ENCODE measurements at regions not wholly inside any gene's neighbourhood (a gene's known extent, or its start where the extent isn't known, plus 50 kb on each side); places are given as distances from the start of the nearest gene placed in this dataset.
A peak's percentile ranks its signal among the peaks of the same experiment; 100 is the strongest.

- Histone ChIP-seq H3K4me3 (no peak overlapping the region), H3K4me1 (no peaks in the 10 kb centered on the region), H3K27me3 (no peaks in the 10 kb centered on the region), H3K36me3 (no peaks in the 10 kb centered on the region), H3K9me3 (no peaks in the 10 kb centered on the region), H3K27ac (no peak overlapping the region)
- TF ChIP-seq POLR2A (IDR thresholded peaks at IDR 0.05) (no peak), CTCF (IDR thresholded peaks at IDR 0.05) (no peak)
- peak in 2 of 3 donors; percentile 11 to 30 for DNase-seq
Measured at GRCh38 chr3:13142552-13143380, 69.5 kb upstream of the IQSEC1 start.

GRCh38 chr3:13141991-13142412 lies 68.8 kb upstream of the IQSEC1 start:
- DNase-seq, result peak in 2 of 3 donors; percentile 25 to 36
- Histone ChIP-seq H3K9me3 (no peaks in the 10 kb centered on the region), H3K4me1 (no peaks in the 10 kb centered on the region), H3K27me3 (no peaks in the 10 kb centered on the region), H3K4me3 (no peak overlapping the region), H3K27ac (no peak overlapping the region), H3K36me3 (no peaks in the 10 kb centered on the region)
- TF ChIP-seq CTCF (IDR thresholded peaks at IDR 0.05) (no peak), POLR2A (IDR thresholded peaks at IDR 0.05) (no peak)

GRCh38 chr3:13141183-13141582 lies 68.0 kb upstream of the IQSEC1 start:
- H3K27me3 ChIP-seq, result no peaks in the 10 kb centered on the region
- no peak overlapping the region for H3K27ac ChIP-seq
- no peaks in the 10 kb centered on the region for H3K4me1 ChIP-seq
- no peak overlapping the region for H3K4me3 ChIP-seq
- DNase-seq, result peak in 2 of 3 donors; percentile 5 to 10
- no peaks in the 10 kb centered on the region for H3K9me3 ChIP-seq
- no peaks in the 10 kb centered on the region for H3K36me3 ChIP-seq
- no peak for TF ChIP-seq CTCF (IDR thresholded peaks at IDR 0.05)
- TF ChIP-seq POLR2A (IDR thresholded peaks at IDR 0.05), result no peak

GRCh38 chr3:13140596-13140995 lies 67.4 kb upstream of the IQSEC1 start:
- no peak for TF ChIP-seq POLR2A (IDR thresholded peaks at IDR 0.05)
- no peak for TF ChIP-seq CTCF (IDR thresholded peaks at IDR 0.05)
- DNase-seq, result peak in 2 of 3 donors; percentile 23 to 40
- no peaks in the 10 kb centered on the region for H3K9me3 ChIP-seq

GRCh38 chr3:13139471-13140065 lies 66.3 kb upstream of the IQSEC1 start:
- Histone ChIP-seq H3K27me3 (no peaks in the 10 kb centered on the region), H3K36me3 (no peaks in the 10 kb centered on the region), H3K4me1 (no peaks in the 10 kb centered on the region), H3K9me3 (no peaks in the 10 kb centered on the region), H3K27ac (no peak overlapping the region), H3K4me3 (no peak overlapping the region)
- peak in 1 of 3 donors; percentile 36 for DNase-seq
- TF ChIP-seq POLR2A (IDR thresholded peaks at IDR 0.05), result no peak
- no peak for TF ChIP-seq CTCF (IDR thresholded peaks at IDR 0.05)

More at GRCh38 chr3:13140596-13140995, 67.4 kb upstream of the IQSEC1 start:
- Histone ChIP-seq H3K4me3 (no peak overlapping the region), H3K4me1 (no peaks in the 10 kb centered on the region), H3K27me3 (no peaks in the 10 kb centered on the region), H3K27ac (no peak overlapping the region), H3K36me3 (no peaks in the 10 kb centered on the region)

All from Peyer's patch (tissue), 4 donors.